ENCODE measurements at regions not wholly inside any gene's neighbourhood (a gene's known extent, or its start where the extent isn't known, plus 50 kb on each side); places are given as distances from the start of the nearest gene placed in this dataset.

- Histone ChIP-seq H3K4me1 (peaks cover 20% of the 10 kb centered on the region), H3K9me3 (no peaks in the 10 kb centered on the region), H3K27ac (peak overlapping the region; percentile 81), H3K4me3 (no peak overlapping the region), H3K27me3 (no peaks in the 10 kb centered on the region), H3K36me3 (no peaks in the 10 kb centered on the region)
- TF ChIP-seq POLR2A (IDR thresholded peaks at IDR 0.05): no peak
- 53% methylated on average over 2 of the region's 2 CpGs for WGBS
- DNase-seq (ENCODE audit: low spot score in 2 of 2): no peak
Observed at GRCh38 chr21:28674763-28675162, 317.9 kb downstream of the LTN1 start.

GRCh38 chr21:28671549-28672195 lies 321.0 kb downstream of the LTN1 start:
- Histone ChIP-seq H3K9me3 (no peaks in the 10 kb centered on the region), H3K27me3 (no peaks in the 10 kb centered on the region), H3K27ac (no peak overlapping the region), H3K36me3 (no peaks in the 10 kb centered on the region), H3K4me3 (no peak overlapping the region), H3K4me1 (peaks cover 20% of the 10 kb centered on the region)
- no peak for DNase-seq (ENCODE audit: low spot score in 2 of 2)
- 81% methylated on average over 7 of the region's 7 CpGs for WGBS
- no peak for TF ChIP-seq EP300 (IDR thresholded peaks at IDR 0.05)
- TF ChIP-seq POLR2A (IDR thresholded peaks at IDR 0.05): no peak
- no peak for TF ChIP-seq CTCF (IDR thresholded peaks at IDR 0.05)
- no peak for TF ChIP-seq POLR2AphosphoS5 (IDR thresholded peaks at IDR 0.05)

GRCh38 chr21:28669971-28670653 lies 322.6 kb downstream of the LTN1 start:
- Histone ChIP-seq H3K36me3 (no peaks in the 10 kb centered on the region), H3K4me1 (peaks cover 10% of the 10 kb centered on the region), H3K9me3 (no peaks in the 10 kb centered on the region), H3K4me3 (no peak overlapping the region), H3K27ac (no peak overlapping the region), H3K27me3 (no peaks in the 10 kb centered on the region)
- no peak for TF ChIP-seq CTCF (IDR thresholded peaks at IDR 0.05)
- TF ChIP-seq POLR2AphosphoS5 (IDR thresholded peaks at IDR 0.05): no peak
- no peak for TF ChIP-seq POLR2A (IDR thresholded peaks at IDR 0.05)
- no peak for TF ChIP-seq EP300 (IDR thresholded peaks at IDR 0.05)
- no peak for DNase-seq (ENCODE audit: low spot score in 2 of 2)
- WGBS: 83% methylated on average over 3 of the region's 3 CpGs

- H3K27ac ChIP-seq: no peak overlapping the region
- no peaks in the 10 kb centered on the region for H3K9me3 ChIP-seq
- DNase-seq (ENCODE audit: low spot score in 2 of 2): no peak
- peaks cover 2% of the 10 kb centered on the region for H3K4me1 ChIP-seq
- no peaks in the 10 kb centered on the region for H3K27me3 ChIP-seq
- H3K36me3 ChIP-seq: no peaks in the 10 kb centered on the region
- TF ChIP-seq EP300 (IDR thresholded peaks at IDR 0.05): no peak
- TF ChIP-seq CTCF (IDR thresholded peaks at IDR 0.05): no peak
- TF ChIP-seq POLR2A (IDR thresholded peaks at IDR 0.05): no peak
- no peak for TF ChIP-seq POLR2AphosphoS5 (IDR thresholded peaks at IDR 0.05)
- no peak overlapping the region for H3K4me3 ChIP-seq
- WGBS: 68% methylated on average over 2 of the region's 2 CpGs
Observed at GRCh38 chr21:28669321-28669720, 323.4 kb downstream of the LTN1 start.

- no peak overlapping the region for H3K27ac ChIP-seq
- H3K27me3 ChIP-seq: no peaks in the 10 kb centered on the region
- 81% methylated on average over 5 of the region's 5 CpGs for WGBS
- H3K9me3 ChIP-seq: no peaks in the 10 kb centered on the region
- DNase-seq (ENCODE audit: low spot score in 2 of 2): no peak
- H3K4me1 ChIP-seq: no peaks in the 10 kb centered on the region
- TF ChIP-seq EP300 (IDR thresholded peaks at IDR 0.05) (no peak), POLR2AphosphoS5 (IDR thresholded peaks at IDR 0.05) (no peak), CTCF (IDR thresholded peaks at IDR 0.05) (no peak), POLR2A (IDR thresholded peaks at IDR 0.05) (no peak)
- no peaks in the 10 kb centered on the region for H3K36me3 ChIP-seq
- no peak overlapping the region for H3K4me3 ChIP-seq
Observed at GRCh38 chr21:28663754-28664153, 328.9 kb downstream of the LTN1 start.

All from suprapubic skin (tissue), 4 donors.